ENCODE measurements at regions not wholly inside any gene's neighbourhood (a gene's known extent, or its start where the extent isn't known, plus 50 kb on each side); places are given as distances from the start of the nearest gene placed in this dataset.

DNA sequence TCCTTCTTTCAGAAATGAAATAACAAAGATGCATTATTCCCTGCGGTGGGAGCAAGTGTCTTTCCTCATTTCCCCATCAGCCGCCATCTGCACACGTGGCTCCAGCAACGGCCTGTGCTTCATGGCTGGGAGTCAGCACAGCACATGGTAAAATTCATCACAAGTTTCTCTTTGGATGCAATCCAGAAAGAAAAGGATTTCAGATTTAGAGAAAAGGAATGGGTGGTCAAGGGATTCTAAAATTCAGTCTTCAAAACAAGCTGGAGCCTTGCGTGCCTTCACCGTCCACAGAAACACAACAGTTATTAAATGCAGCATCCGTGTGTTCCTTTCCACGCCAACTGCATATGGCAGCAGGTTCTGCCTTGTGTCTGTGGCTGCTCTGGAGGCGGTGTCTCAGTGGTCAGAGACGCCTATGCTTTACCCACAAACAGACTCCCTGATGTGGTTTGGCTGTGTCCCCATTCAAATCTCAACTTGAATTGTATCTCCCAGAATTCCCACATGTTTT, 107.6 kb downstream of the THBS2 start:
- no peak for TF ChIP-seq HOXB13 (CRISPR knock-in tag; IDR thresholded peaks at IDR 0.05; ENCODE audit: low read depth)
- no peak for TF ChIP-seq EHF (CRISPR knock-in tag; IDR thresholded peaks at IDR 0.05)
- TF ChIP-seq CEBPB (IDR thresholded peaks at IDR 0.05): no peak
- TF ChIP-seq FOSL2 (IDR thresholded peaks at IDR 0.05): no peak
- TF ChIP-seq FOSL2 (CRISPR knock-in tag; IDR thresholded peaks at IDR 0.05): no peak
- no peak for TF ChIP-seq POLR2A (IDR thresholded peaks at IDR 0.05; ENCODE audit: low read length)
- TF ChIP-seq, protein P1, sequence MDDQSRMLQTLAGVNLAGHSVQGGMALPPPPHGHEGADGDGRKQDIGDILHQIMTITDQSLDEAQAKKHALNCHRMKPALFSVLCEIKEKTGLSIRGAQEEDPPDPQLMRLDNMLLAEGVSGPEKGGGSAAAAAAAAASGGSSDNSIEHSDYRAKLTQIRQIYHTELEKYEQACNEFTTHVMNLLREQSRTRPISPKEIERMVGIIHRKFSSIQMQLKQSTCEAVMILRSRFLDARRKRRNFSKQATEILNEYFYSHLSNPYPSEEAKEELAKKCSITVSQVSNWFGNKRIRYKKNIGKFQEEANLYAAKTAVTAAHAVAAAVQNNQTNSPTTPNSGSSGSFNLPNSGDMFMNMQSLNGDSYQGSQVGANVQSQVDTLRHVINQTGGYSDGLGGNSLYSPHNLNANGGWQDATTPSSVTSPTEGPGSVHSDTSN (IDR thresholded peaks at IDR 0.05): no peak
- Histone ChIP-seq H3K4me1 (no peaks in the 10 kb centered on the region), H3K9me3 (0 out of 3 replicates have a peak, but pooled peaks cover 9% of the 10 kb centered on the region), H3K4me3 (no peak overlapping the region), H3K27ac (no peak overlapping the region), H3K4me2 (no peak overlapping the region)
- ATAC-seq: no peak
- FAIRE-seq: no peak
- DNase-seq (ENCODE audit: low read depth in 1 of 2, low spot score in 1 of 2): no peak
- WGBS (ENCODE audit: missing lambda C conversion rate): 70% methylated on average over 8 of the region's 10 CpGs
- POLR2A ChIA-PET: no interaction called here
- CTCF ChIA-PET: no interaction called here

DNA sequence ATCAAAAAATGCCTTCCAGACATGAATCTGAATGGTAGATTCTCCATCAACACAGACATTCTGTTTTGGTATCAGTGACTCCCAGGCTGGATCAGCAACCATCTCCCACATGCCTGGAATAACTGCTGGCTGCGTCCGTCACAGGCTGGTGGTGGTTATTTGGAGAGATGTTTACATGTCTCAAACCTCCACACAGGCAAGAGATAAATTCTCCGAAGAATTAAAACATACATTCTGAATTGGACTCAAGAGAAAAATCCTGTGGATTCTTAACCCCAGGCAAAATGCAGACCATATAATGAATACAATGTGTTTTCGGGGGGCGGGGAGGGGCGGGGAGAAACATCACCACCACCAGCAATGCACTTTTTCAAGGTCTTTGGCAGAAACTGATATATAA, 108.2 kb downstream of the THBS2 start:
- TF ChIP-seq FOSB (CRISPR knock-in tag; IDR thresholded peaks at IDR 0.05) (no peak), ZSCAN20 (CRISPR knock-in tag; IDR thresholded peaks at IDR 0.05) (no peak)
- TF ChIP-seq, protein P1 (IDR thresholded peaks at IDR 0.05): no peak
- DNase-seq (ENCODE audit: low read depth in 1 of 2, low spot score in 1 of 2) (no peak), ATAC-seq (no peak), FAIRE-seq (no peak)
- H3K27ac ChIP-seq: no peak overlapping the region
- no peak overlapping the region for H3K4me2 ChIP-seq
- 0 out of 3 replicates have a peak, but pooled peaks cover 5% of the 10 kb centered on the region for H3K9me3 ChIP-seq
- ChIA-PET CTCF (no interaction called here), POLR2A (no interaction called here)
- WGBS (ENCODE audit: missing lambda C conversion rate): 64% methylated on average over 6 of the region's 6 CpGs
- H3K4me3 ChIP-seq: no peak overlapping the region
- no peaks in the 10 kb centered on the region for H3K4me1 ChIP-seq

DNA sequence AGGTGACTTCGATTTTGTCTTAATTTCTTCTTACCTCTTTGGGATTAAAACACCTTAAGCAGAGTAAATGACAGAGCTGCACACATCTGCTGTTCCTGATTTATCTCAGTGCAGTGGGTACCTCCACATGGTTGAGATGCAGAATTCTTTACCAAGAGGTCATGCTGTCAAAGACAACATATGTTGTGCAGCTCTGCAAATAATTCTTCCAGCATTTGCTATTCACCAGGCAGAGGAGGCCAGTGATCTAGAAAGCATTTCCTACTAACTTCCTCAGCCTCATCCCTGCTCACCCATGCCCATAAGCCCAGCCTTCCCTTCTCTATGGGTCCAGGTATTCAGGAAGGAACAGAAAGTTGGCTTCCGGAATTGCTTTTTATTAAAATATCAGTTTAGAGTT, 109.3 kb downstream of the THBS2 start:
- Histone ChIP-seq H3K4me2 (no peak overlapping the region), H3K9me3 (no peaks in the 10 kb centered on the region), H3K27ac (no peak overlapping the region), H3K4me3 (no peak overlapping the region), H3K4me1 (no peaks in the 10 kb centered on the region)
- DNase-seq (ENCODE audit: low read depth in 1 of 2, low spot score in 1 of 2) (no peak), ATAC-seq (no peak), FAIRE-seq (no peak)
- CTCF ChIA-PET: no interaction called here
- 49% methylated on average over 2 of the region's 2 CpGs for WGBS (ENCODE audit: missing lambda C conversion rate)
- no peak for TF ChIP-seq SMC3 (IDR thresholded peaks at IDR 0.05)
- no peak for TF ChIP-seq TFCP2L1 (CRISPR knock-in tag; IDR thresholded peaks at IDR 0.05)
- no peak for TF ChIP-seq CEBPB (IDR thresholded peaks at IDR 0.05)
- no peak for TF ChIP-seq EHF (CRISPR knock-in tag; IDR thresholded peaks at IDR 0.05)
- no peak for TF ChIP-seq RCOR1 (IDR thresholded peaks at IDR 0.05; ENCODE audit: low read depth, low read length)
- no peak for TF ChIP-seq ESRRA (IDR thresholded peaks at IDR 0.05; ENCODE audit: borderline replicate concordance, low read length)
- TF ChIP-seq, protein P2, sequence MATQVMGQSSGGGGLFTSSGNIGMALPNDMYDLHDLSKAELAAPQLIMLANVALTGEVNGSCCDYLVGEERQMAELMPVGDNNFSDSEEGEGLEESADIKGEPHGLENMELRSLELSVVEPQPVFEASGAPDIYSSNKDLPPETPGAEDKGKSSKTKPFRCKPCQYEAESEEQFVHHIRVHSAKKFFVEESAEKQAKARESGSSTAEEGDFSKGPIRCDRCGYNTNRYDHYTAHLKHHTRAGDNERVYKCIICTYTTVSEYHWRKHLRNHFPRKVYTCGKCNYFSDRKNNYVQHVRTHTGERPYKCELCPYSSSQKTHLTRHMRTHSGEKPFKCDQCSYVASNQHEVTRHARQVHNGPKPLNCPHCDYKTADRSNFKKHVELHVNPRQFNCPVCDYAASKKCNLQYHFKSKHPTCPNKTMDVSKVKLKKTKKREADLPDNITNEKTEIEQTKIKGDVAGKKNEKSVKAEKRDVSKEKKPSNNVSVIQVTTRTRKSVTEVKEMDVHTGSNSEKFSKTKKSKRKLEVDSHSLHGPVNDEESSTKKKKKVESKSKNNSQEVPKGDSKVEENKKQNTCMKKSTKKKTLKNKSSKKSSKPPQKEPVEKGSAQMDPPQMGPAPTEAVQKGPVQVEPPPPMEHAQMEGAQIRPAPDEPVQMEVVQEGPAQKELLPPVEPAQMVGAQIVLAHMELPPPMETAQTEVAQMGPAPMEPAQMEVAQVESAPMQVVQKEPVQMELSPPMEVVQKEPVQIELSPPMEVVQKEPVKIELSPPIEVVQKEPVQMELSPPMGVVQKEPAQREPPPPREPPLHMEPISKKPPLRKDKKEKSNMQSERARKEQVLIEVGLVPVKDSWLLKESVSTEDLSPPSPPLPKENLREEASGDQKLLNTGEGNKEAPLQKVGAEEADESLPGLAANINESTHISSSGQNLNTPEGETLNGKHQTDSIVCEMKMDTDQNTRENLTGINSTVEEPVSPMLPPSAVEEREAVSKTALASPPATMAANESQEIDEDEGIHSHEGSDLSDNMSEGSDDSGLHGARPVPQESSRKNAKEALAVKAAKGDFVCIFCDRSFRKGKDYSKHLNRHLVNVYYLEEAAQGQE (IDR thresholded peaks at IDR 0.05): no peak
- no peak for TF ChIP-seq HOXB5 (CRISPR knock-in tag; IDR thresholded peaks at IDR 0.05)
- no peak for TF ChIP-seq HEYL (CRISPR knock-in tag; IDR thresholded peaks at IDR 0.05)
- no peak for TF ChIP-seq HOXB13 (CRISPR knock-in tag; IDR thresholded peaks at IDR 0.05; ENCODE audit: low read depth)
- no peak for TF ChIP-seq NR3C1 (IDR thresholded peaks at IDR 0.05)
- TF ChIP-seq, protein P3, sequence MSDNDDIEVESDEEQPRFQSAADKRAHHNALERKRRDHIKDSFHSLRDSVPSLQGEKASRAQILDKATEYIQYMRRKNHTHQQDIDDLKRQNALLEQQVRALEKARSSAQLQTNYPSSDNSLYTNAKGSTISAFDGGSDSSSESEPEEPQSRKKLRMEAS (IDR thresholded peaks at IDR 0.05): no peak
- no peak for TF ChIP-seq FOSB (CRISPR knock-in tag; IDR thresholded peaks at IDR 0.05)
- no peak for TF ChIP-seq FOXS1 (CRISPR knock-in tag; IDR thresholded peaks at IDR 0.05)
- POLR2A ChIA-PET: no interaction called here

Data from A549 (cell line).